ENCODE measurements at regions not wholly inside any gene's neighbourhood (a gene's known extent, or its start where the extent isn't known, plus 50 kb on each side); places are given as distances from the start of the nearest gene placed in this dataset.

GRCh38 chr6:15102241-15102640 lies 143.6 kb upstream of the JARID2 start:
- Histone ChIP-seq H2AFZ (no peak overlapping the region), H3K4me3 (no peak overlapping the region), H4K20me1 (replicated peaks; ENCODE audit: insufficient read depth) (no peaks in the 10 kb centered on the region), H3K36me3 (ENCODE audit: insufficient read depth) (no peaks in the 10 kb centered on the region), H3K27ac (ENCODE audit: low read depth) (no peak overlapping the region), H3K4me2 (no peak overlapping the region), H3K9me2 (ENCODE audit: insufficient read depth) (no peaks in the 10 kb centered on the region), H3K79me2 (replicated peaks; ENCODE audit: insufficient read depth) (no peaks in the 10 kb centered on the region), H3K27me3 (ENCODE audit: insufficient read depth) (no peaks in the 10 kb centered on the region), H3K4me1 (ENCODE audit: insufficient read depth) (no peaks in the 10 kb centered on the region), H3F3A (replicated peaks; ENCODE audit: low read depth) (no peaks in the 10 kb centered on the region)
- Mint-ChIP-seq H3K27ac (no peak overlapping the region), H3K36me3 (ENCODE audit: low read depth) (no peaks in the 10 kb centered on the region), H3K27me3 (ENCODE audit: insufficient read depth, low read depth, poor library complexity) (peaks cover 1% of the 10 kb centered on the region), H3K9me3 (peaks cover 4% of the 10 kb centered on the region; the same call in 1 of the 3 replicates), H3K4me1 (peaks cover 5% of the 10 kb centered on the region; the same call in 2 of the 3 replicates), H3K4me3 (no peak overlapping the region)
- DNase-seq (ENCODE audit: low spot score): no peak
- TF ChIP-seq REST (IDR thresholded peaks at IDR 0.05; ENCODE audit: unreplicated experiment) (no peak), ZNF114 (CRISPR knock-in tag; IDR thresholded peaks at IDR 0.05) (no peak)
- ATAC-seq: no peak

- no peak overlapping the region for H3K4me2 ChIP-seq
- no peak overlapping the region for H3K27ac Mint-ChIP-seq
- no peaks in the 10 kb centered on the region for H3K79me2 ChIP-seq (replicated peaks; ENCODE audit: insufficient read depth)
- H3K9me2 ChIP-seq (ENCODE audit: insufficient read depth): 0 out of 2 replicates have a peak, but pooled peaks cover 5% of the 10 kb centered on the region
- peaks cover 3% of the 10 kb centered on the region for H3K27me3 Mint-ChIP-seq (ENCODE audit: insufficient read depth, low read depth, poor library complexity)
- H3K27me3 ChIP-seq (ENCODE audit: insufficient read depth): no peaks in the 10 kb centered on the region
- H3K4me1 Mint-ChIP-seq: peaks cover 9% of the 10 kb centered on the region
- no peaks in the 10 kb centered on the region for H4K20me1 ChIP-seq (replicated peaks; ENCODE audit: insufficient read depth)
- no peaks in the 10 kb centered on the region; the same call in 1 of the 2 replicates for H3K4me1 ChIP-seq (ENCODE audit: insufficient read depth)
- no peaks in the 10 kb centered on the region for H3K36me3 ChIP-seq (ENCODE audit: insufficient read depth)
- no peak overlapping the region for H3K27ac ChIP-seq (ENCODE audit: low read depth)
- ATAC-seq (no peak), DNase-seq (ENCODE audit: low spot score) (no peak)
- no peak overlapping the region for H3K4me3 Mint-ChIP-seq
- H3K4me3 ChIP-seq: no peak overlapping the region
- H3K9me3 Mint-ChIP-seq: peaks cover 4% of the 10 kb centered on the region; the same call in 1 of the 3 replicates
- H3F3A ChIP-seq (replicated peaks; ENCODE audit: low read depth): no peaks in the 10 kb centered on the region
- peak overlapping the region; percentile 88 for H2AFZ ChIP-seq
- H3K36me3 Mint-ChIP-seq (ENCODE audit: low read depth): no peaks in the 10 kb centered on the region
- no peak for TF ChIP-seq JUNB (IDR thresholded peaks at IDR 0.05; ENCODE audit: unreplicated experiment)
- TF ChIP-seq CREB1 (CRISPR knock-in tag; IDR thresholded peaks at IDR 0.05; ENCODE audit: low read depth): no peak
- TF ChIP-seq NANOG (IDR thresholded peaks at IDR 0.05; ENCODE audit: borderline replicate concordance): no peak
- no peak for TF ChIP-seq ZNF462 (CRISPR knock-in tag; IDR thresholded peaks at IDR 0.05)
- no peak for TF ChIP-seq CTCF (conservative IDR thresholded peaks at IDR 0.05; ENCODE audit: low read depth in 2 of 2)
- TF ChIP-seq POLR2AphosphoS5 (IDR thresholded peaks at IDR 0.05; ENCODE audit: low read depth): no peak
- no peak for TF ChIP-seq ZNF114 (CRISPR knock-in tag; IDR thresholded peaks at IDR 0.05)
- no peak for TF ChIP-seq ZNF331 (CRISPR knock-in tag; IDR thresholded peaks at IDR 0.05; ENCODE audit: low read depth)
- no peak for TF ChIP-seq EZH2phosphoT487 (IDR thresholded peaks at IDR 0.05; ENCODE audit: unreplicated experiment)
These were observed 138.8 kb upstream of the JARID2 start for GRCh38 chr6:15106958-15107643.
